CD4-positive, alpha-beta T cell treated with Interleukin-2 at 100 ng/mL for 4 hours (primary cell): ENCODE measurements at regions not wholly inside any gene's neighbourhood (a gene's known extent, or its start where the extent isn't known, plus 50 kb on each side); places are given as distances from the start of the nearest gene placed in this dataset.

Source experiments
- DNase-seq: peaks from one replicate; pipeline ENCODE4 v3.0.0-alpha.2; 2020; ENCODE audit warnings: low spot score

DNA sequence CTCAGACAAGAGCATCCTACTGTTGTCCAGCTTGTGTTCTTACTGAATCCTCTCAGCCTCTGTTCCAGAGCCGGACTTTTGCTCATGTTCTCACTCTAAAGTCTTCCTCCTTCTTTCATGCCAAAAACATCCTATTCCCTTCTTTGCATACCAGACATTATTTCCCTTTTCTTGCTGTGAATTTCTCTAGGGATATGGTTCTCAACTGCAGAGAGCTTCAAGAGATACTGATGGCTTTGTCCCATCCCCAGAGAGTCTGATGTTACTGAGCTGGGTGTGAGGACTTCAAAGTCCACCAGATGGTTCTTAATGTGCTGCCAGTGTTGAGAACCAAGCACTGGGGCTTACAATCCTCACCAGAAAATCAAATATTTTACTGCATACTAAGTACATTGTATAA is 98.6 kb upstream of the FER start:
- no peak for DNase-seq

DNA sequence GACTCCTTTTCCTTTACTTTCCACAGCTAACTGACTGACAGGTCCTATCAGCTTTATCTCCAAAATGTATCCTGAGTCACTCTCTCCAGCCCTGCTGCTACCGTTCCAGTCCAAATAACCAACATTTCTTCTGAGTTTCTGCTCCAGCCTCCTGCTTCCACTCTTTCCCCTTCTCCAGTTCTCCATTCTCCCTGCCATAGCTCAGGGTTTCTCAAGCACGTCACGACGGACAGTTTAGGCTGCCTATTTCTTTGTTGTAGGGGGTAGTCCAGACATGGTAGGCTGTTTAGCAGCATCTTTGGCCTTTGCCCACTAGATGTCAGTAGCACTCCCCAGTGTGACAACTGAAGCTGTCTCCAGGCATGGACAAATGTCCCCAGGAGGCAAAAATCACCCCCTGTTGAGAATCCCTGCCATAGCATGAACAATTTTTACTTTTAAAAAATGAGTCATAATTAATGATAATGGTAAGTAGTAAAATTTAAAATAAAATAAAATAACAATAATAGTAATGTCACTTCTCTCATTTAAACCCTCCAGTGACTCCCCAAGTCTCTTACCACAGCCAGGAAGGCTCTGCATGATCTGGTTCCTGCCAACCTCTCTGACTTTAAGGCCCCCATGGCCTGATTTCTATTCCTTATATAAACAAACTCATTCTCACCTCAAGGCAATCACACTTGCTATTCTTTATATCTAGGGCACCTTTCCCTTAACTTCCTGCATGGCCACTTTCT is 105.4 kb upstream of the FER start:
- peak; percentile 51 for DNase-seq

DNA sequence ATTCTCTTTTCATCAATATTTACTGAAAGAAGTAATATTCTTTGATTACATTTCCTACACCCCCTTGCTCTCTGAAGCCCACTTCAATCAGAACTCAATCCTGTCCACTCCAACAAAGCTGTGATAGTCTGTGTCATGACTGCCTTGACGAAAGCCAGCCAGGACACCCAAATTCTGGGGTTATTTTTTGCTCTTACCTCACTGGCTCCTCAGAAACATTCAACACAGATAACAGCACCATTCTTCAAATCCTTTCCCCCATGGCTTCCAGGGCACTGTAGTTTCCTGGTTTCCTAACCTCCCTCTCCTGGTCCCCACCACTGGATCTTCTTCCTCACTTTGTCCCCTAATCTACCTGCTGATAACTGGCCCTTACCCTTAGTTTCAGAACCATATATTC is 106.1 kb upstream of the FER start:
- DNase-seq = no peak

DNA sequence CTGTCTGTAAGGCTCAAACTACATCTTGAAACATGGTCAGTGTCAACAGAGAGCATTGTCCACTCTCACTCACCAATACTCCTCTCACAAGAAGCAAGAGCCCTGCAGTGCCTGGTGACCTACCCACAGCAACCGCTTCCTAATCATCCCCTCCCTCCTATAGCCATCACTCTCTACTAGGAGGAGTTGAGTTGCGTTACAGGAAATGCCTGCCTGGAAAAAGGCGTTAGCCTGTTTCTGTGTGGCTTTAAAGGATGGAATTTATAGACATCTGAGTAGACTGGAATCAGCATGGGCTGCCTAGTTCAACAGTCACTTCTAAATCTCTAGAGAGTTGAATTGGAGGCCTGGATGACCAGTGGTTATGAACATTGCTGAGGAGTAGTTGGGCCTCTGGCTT is 108.3 kb upstream of the FER start:
- DNase-seq = no peak

DNA sequence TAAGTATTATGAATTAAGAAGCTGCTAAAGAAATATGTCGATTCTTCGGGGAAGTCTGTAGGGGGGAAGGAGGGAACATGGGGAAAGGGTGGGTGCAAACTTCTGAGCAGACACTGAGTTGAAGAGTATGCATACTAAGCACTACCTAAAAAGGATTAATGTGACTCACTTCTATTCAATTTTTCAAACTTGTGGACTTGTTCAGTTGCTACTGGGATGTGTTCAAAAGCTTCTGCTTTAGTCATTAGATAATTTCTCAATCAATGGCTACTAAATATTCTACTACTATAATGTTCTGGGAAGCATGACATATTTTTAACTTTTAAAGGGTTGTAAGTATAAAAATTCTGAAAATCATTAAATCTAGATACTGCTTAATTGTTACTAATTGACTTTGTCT is 109.7 kb upstream of the FER start:
- DNase-seq = no peak

DNA sequence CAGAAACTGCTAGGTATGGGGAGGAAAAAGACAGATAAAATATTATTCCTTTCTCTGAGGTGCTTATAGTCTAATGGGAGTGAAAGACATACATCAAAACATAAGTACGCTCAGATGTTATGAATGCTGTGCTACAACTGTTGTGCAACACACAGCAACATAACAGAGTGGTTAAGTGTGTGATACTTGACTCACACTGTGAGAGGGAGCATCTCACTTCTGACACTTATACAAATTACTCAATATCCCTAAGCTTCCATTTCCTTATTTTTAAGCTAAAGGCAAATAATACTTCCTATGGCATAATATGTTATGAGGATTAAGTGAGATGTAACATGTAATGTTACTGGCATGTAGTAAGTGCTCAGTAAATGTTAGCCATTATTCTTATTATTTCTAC is 110.6 kb upstream of the FER start:
- DNase-seq = no peak

DNA sequence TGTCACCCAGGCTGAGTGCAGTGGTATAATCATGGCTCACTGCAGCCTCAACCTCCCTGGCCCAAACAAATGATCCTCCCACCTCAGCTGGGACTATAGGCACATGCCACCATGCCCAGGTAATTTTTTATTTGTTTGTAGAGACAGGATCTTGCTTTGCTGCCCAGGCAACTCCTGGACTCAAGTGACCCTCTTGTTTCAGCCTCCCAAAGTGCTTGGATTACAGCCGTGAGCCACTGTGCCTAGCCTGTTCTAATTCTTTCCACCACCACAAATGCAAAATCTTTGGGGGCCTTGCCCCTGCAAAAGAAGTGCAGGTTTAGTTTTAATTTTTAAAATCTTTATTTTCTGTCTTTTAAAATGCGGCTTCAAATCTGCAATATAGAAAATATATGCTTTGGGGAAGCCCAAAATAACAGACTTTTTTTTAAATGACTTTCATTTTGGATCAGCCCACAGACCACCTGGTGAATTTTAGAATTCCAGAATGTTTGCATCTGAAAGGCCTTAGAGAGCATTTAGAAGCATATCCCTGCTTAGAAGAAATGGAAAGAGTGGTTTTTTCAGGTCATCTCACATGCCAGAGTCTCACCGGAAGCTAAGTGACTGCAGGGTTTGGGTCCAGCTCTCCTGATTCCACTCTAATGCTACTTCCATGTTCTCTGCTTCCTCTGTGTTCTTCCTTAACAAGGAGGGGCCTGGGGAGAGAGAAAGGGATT is 111.4 kb upstream of the FER start:
- DNase-seq = no peak

DNA sequence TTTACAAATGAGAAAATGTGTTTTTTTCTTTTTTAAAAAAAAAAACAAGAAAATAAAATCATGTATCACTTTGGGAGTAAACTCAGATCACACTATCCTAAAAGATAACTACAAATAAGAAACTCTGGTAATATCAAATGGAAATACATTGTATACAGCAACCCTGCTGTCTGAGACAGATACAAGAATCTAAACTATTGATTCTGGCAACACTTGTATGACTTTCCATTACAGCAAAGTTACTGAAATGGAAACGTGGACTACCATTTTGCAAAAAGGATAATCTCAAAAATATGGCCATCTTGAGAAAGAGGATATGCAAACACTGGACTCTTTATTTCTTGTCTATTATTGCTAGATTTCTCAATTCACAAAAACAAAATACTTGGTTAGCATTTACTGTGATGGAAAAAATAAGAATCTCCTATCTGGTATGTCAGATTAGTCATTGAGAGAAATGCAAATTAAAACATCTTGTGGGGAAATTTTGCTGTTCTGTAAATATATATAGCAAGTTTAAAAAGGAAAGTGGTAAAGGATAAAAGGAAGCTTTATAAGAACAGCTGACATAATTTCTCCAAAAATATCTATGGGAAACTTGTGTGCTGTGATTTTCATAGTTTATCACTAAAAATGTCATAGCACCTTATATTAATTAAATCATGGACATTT is 112.9 kb upstream of the FER start:
- no peak for DNase-seq

DNA sequence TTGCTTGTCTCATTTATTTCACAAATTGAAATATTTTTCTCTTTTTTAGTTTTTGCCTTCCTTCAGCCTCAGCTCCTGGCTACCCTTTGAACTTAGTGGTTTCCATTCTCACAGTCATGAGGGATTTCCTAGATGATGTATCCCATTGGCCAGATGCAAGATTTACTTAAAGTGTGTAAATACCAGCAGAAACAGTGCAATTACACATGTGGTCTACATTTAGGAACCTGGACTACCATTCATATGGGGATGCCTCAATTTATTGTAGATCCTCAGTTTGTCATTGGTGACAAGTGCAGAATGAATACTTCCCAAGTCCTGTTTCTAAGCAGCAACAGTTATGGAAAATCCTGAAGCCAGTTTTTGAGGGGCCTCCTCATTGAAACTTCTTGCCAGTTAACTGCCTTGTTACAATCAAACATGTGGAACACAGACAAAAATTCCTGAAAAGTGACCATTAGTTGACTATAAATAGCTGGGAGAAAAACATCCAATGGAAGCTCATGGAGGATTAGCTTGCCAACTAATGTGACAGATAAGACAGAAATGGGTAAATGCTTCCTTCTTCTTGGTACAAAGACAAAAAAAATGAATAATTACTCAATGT is 113.6 kb upstream of the FER start:
- DNase-seq = no peak

DNA sequence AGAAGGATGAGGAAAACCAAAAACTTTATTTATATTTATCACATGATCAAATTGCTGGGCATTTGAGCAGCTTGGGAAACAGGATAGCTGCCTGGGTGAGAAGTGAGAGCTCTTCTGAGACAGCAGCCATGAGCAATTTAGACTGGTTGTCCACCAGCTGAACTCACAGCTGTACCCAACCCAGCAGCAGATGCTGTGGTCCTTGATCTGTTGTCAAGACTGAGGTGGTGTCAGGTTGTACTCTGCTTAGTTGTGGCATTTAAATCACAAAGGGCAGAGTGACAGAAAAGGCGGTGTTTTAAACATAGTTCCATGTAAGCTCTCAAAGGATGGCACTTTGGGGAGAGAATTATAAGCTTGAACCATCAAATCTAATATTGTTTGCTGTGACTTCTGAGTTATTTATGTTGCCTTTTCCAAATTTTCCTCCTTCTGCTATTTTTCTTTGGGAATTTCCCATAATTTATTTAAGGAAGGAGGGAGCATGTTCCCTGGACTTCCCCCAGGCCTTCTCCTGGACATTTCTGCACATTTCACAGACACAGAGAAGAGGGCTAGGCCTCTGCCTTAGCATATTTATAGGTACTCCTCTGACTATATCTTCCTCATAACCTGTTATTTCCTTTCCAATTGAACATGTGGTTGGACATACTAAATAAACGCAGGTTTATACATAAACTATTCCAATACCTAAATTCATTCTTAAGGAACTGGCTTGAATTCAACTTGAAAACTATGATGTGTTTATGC is 117.7 kb upstream of the FER start:
- DNase-seq = no peak

DNA sequence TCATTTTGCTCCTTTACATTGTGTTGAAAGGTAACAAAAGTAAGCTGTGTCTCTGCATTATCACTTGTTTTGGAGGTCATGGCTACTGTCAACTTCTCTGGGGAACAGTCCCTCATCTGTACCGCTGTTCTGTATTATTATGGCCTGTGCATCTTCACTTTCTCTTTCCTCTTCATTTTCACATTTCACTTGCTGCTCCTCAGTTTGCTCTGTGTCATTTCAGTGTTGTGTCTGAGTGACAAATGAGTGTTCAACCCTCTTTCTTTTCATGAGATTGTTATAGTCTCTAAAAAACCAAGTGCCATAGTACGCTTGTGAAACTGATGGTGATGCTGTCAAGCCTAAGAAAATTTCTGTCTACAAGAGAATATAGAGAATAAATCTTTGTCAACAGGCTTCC is 122.0 kb upstream of the FER start:
- DNase-seq = no peak

DNA sequence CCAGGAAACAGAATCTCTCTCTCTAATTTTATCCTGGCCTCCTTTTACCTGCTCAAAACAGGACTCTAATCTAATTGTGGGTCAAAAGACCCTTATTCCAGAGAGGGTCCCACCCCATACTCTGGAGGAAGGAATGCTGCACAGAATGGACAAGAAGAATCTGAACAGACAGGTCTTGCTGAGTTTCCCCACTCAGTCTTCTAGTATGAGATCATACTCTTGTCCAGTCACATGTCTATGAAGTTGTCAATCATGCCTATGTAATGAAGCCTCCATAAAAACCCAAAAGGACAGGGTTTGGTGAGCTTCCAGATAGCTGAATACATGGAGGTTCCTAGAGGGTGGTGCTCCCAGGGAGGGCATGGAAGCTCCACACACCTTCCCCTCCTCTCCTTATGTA is 123.9 kb upstream of the FER start:
- DNase-seq = no peak

DNA sequence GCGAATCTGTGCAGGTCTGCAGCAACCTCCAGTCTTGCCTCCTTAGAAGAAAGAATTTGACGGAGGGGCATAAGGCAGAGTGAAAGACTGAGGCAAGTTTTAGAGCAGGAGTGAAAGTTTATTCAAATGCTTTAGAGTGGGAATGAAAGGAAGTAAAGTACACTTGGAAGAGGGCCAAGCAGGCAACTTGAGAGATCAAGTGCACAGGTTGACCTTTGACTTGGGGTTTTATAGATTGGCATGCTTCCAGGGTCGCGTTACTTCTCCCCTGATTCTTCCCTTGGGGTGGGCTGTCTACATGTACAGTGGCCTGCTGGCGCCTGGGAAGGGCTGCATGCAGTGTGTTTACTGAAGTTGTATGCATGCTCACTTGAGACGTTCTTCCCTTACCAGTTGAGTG is 127.2 kb upstream of the FER start:
- no peak for DNase-seq

DNA sequence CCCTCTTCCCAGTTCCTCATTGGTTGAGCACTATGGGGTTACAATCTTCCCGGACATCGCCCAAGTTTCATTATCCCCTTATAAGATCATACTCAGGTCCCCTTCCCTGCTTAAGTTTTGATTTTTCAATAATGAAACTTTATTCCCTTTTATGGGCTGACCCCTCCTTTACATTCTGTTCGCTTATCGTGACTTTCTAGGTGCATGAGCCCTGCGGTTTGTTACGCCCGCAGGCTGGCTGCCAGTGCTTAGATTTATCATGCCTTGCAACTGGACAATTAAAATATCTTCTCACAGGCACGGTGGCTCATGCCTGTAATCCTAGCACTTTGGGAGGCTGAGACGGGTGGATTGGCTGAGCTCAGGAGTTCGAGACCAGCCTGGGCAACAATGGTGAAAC is 127.9 kb upstream of the FER start:
- DNase-seq = no peak

DNA sequence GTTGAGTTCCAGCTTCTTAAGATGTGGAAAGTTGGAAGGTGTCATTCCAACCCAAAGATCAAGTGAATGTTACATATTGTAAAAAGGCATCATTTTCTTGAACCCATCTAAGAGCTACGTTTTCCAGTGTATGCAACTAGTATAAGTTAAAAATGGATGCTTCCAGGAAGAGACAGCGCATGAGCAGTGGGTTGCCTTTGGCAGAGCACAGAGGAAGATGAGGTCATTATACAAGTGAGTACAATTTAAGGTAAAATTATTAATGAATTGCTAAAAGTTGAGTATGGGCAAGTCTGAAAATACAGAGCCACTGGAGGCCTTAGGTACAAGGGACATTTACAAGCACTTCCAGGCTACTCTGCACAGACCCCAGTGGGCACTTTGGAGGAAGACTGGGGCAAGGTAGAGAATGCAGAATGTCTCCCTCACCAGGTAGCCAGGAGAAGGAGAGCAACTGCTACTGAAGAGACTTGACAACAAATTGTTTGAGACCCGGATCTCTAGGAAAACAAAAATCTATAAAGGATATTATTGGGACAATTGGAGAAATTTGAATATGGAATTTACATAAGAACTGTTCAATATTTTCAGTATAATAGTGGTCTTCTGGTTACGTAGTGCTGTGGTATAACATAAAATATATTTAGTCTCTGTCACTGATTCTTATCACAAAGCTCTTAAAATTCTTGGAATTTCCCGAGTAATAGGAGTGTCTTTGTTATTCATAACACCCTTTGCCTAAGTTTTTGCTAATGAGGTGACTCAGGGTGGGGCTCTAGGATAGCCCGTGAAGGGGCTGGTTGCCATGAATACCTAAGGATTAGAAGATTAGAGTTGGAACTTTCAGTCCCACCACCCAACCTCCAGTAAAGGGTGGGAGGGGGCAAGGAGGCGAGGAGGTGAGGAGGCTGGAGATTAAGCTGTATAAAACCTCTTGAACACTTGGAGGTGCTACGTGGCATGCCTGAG is 129.9 kb upstream of the FER start:
- no peak for DNase-seq

DNA sequence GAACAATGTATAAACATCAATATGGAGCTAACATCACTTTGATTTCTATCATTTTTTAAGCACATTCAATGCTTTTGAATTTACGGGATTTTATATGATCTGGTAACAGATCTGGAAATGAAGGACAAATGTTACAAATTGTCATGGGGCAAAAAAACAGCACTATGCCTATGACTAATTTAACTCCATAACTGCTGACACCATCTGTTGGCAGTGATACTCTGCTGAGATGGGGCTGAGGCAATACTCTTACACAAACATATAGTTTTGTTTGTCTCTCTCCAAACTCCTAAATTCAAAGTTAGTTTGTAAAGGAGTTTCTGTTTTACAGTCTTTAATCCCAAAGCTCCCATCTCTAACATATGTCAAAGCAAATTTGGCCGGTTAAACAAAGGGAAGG is 132.5 kb upstream of the FER start:
- DNase-seq = no peak

DNA sequence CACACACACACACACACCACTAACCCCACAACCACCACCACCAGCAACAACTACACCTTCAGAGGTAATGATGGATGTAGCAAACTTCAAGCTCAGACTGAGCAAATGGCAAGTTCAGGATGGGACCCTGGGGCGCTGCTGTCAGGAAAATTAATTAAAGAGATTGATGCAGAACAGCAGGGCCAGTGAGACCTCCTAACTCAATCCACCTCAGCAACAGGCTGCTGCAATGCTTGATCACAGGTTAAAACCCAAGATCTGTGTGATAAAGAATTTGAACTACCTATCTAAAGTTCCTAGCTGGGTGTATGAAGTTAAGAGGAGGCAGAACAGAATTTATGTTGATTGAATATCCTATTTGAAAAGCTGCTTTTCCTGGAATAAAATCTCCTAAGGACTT is 140.3 kb upstream of the FER start:
- no peak for DNase-seq

DNA sequence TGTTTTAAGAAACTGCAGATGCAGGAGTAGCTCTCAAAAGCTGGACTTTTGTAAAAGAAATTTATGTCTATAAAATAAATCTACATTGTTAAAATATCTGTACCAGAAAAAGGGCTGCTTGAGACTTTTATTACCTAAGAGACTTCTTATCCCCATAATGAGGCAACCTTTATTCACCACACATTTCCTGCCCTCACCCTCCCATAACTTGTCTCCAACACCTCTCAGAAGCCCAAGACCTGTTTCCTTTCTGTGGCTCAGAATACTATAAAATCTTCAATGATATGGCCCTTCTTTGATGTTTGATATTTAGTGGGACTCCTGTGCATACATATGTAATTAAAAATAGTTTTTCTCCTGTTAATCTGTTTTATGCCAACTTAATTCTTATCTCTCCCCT is 141.5 kb upstream of the FER start:
- no peak for DNase-seq

DNA sequence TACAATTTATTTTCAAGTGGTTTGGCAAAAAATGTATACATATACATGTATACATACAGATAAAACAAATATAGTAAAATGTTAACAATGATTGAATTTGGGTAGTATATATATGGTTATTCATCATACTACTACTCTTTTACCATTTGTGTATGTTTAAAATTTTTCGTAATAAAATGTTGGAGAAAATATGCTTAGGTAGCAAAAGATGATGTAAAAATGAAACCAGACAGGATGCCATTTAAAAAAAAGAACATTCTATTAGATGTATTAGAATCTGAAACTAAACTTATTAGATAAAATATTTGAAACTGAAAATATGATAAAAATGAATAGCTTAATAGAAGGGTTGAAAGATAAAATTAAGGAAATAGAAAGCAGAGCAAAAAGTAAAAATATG is 144.9 kb upstream of the FER start:
- DNase-seq = no peak

DNA sequence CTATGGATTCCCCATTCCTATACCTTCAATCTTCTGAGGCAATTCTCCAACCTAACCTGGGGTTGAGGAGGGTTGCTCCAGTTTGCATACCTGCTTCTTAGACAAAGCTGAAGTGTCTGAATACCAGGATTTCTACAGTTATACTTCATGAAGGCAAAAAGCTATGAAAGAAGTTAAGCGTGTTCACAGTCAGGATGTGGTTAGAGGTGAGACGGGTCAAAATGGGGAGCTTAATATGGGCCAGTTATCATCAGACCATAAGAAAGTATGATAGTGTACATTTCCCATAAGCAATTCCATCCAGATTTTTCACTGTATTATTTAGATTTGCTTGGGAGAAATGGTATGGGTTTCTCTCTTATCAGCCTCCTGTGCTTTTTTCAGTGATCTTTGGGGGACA is 156.9 kb upstream of the FER start:
- DNase-seq = no peak

DNA sequence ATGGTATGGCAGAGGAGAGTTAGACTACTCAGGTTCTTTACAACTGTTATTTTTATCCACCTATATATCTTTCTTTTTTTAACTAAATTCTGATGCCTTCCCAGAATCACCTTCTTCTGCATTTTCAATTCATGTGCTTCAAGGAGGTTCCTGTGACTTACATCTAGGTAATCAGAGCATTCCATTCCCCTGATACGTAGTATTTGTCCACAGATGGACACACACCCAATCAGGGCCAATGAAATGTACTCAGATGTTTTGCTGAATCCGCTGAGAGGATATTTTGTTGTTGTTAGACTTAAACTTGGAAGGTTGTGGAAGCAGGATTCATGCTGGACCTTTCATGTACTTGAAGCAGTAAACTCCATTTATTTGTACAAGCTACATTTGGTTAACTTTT is 159.4 kb upstream of the FER start:
- no peak for DNase-seq
